RPMI8226 (cell line): ENCODE measurements at regions not wholly inside any gene's neighbourhood (a gene's known extent, or its start where the extent isn't known, plus 50 kb on each side); places are given as distances from the start of the nearest gene placed in this dataset.

ENCODE experiments used
- DNase-seq: peaks from one replicate; pipeline ENCODE4 v3.0.0-alpha.2; 2015

GRCh38 chr11:13874597-13874996, 87.9 kb upstream of the SPON1 start:
- DNase-seq: no peak

DNA sequence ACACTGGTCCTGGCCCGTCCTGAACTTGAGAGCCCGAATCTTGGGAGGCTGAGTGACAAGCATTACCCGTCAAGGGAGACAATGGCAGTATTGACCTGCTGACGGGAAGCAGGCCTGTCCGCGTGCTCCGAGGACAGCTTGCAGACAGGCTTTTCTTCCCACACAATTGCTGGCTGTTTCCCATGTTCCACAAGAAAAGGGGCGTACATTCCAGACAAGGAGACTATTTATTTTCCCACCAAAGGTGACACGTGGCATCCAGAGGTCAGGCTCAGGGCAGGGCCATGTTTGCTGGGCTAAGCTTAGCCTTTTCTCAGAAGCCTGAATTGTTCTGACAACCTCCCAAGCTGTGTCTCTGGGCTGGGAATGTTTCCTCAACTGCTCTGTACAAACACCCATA, 86.9 kb upstream of the SPON1 start:
- DNase-seq: no peak

DNA sequence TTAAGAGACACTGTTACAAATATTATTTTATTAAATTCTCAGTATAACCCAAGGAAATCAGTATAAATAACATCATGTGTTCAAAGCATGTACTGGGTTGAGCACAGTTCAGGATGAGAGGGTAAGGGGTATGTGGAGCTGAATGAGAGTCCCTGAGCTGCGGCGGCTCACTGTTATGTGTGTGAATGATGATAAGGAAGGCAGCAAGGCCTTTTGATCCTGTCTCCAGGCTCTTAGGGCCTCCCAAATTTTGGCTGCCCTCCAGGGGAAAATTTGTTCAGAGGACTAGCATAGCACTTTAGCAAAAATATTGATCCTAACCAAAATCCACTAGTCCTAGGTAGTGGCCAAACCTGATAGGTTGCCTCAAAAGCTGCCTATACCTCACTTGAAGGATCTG, 86.1 kb upstream of the SPON1 start:
- DNase-seq: no peak

DNA sequence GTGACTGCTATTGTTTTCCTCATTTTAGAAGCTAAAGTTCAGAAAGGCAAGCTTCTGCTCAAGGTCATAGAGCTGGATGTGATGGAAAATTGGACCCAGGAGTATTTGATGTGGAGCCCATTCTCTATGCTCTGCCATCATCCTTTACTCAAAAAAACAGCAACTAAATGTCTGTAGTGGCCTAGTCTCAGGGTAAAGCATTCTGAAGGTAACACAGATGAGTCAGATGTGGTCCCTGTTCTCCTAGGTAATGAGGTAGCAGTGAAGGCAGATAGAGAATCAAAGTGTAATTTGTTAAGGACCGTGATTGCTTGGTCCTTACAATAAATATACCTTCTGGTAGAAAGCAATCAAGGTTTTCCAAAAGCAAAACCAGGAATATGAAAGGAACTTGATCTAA, 84.4 kb upstream of the SPON1 start:
- no peak for DNase-seq

DNA sequence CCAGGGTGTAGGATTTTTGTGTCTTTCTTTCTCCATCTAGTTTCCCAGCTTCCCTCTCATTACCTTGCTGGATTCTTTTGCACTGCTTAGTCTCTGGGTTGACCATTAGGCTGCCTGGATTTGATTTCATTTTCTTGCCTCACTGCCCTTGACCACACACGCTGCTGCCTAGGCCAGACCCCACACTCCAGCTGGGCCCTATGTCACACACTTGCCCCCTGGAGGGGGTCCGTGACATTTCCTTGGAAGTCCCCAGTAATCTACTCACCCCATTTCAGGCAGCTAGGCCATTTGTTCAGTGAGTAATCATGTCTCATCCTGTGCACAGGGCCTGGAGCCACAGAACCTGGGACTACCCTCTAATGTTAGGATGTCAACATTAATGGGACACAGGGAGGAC, 81.9 kb upstream of the SPON1 start:
- no peak for DNase-seq

- DNase-seq: no peak
Observed at GRCh38 chr11:13881226-13881905, 81.2 kb upstream of the SPON1 start.

DNA sequence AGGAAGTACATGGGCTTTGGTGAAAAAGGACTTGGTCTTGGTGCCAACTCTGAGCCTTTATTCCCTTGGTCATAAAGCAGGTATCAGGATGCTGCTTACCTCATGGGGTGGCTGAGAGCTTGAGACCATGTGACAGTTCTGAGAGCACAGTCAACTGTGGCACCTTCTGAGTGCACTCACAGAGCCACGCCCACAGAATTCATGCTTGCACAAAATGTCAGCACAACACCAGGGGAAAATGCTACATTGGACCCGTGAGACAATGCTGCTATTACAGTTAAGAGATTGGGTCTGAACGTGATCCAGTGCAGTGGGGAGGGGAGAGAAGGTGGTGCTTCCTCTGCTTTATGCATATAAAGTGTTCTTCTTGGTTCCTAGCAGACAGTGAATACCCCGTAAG, 79.5 kb upstream of the SPON1 start:
- DNase-seq: peak; percentile 11

DNA sequence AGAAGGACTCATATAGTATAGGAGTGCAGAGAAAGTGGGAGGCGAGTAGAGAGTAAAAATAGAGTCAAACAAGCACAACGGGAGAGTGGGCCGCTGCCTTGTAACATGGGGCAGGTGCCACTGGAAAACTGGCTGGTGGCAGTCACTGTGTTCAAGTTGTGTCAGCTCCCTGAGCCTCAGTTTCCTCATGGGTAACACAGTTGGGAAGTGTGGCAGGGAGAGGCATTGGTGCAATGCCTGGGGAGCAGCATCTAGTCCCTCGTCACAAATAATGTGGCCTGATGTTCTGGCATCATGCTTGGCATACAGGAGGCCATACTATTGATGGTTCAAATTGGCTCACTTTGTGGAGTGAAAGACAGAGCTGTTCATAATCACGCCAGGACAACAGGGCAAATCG, 78.9 kb upstream of the SPON1 start:
- DNase-seq: no peak

- DNase-seq: no peak
Observed at GRCh38 chr11:13884158-13884799, 78.2 kb upstream of the SPON1 start.

DNA sequence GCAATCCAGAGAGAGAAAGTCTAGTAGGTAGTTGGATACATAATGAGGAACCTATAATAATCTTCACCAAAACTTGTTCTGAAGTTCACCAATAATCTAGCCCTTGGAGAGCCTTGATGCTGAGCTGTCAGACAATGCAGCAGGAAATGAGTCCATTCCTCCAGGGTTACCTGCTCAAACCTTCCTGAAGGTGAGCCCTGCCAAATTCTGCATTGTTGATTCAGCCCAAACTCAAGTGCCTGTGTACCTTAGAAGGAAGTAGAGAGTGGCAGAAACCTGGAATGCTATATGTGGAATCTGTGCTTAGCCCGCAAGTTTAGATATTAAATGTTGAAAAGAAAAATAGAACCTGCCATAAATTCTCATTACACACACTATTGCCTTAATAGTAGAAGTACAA, 77.4 kb upstream of the SPON1 start:
- no peak for DNase-seq

GRCh38 chr11:13889552-13890249, 72.8 kb upstream of the SPON1 start:
- peak; percentile 9 for DNase-seq

DNA sequence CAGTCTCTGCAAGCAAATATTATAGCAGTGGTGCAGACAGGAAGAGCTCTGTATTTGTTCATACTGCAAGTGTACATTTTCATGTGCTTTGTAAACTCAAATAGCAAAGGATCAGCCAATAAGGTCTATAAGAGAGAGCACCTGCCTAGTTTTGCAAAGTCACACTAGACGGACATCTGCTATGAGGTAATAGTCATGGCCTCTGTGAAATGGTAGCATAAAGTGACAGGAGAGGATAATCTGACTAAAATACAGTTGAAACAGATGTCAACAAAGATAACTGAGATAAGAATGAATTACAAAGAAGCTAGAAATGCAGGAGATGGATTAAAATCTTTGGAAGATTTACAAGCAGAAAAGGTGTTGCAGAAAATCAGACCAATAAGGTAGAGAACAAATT, 70.6 kb upstream of the SPON1 start:
- no peak for DNase-seq

DNA sequence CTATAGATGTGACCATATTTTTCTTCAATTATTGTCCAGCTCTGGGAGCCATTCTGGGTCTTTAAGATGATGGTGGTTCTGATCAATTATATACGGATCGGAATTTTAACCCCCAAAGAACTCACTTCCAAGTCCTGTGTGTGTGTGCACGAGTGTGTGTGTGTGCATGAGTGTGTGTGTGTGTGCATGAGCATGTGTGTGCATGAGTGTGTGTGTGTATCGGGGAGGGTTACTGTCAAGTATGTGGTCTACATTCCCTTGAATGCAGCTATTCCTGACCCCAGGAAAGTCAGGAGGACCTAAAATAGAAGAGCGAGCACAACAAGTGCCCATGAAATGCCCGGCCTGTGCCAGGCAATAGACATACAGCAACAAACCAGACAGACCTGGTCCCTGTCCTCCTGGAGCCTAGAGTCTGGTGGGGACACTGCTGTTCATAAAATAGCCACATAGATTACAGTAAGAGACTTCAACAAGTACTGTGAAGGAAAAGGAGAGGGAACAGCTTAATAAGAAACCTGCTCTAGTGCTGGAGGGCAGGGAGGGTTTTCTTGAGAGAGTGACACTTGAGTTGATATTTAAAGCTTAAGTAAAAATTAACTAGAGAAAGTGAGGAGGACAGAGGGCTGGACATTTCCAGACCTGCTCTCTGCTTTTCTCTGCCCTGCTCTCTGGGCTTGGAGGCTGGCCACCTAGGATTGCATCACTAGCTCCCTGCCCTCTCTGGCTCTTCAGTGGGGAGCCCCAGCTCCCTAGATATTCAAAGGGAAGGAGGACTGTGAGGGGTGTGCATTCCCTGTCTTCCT, 66.1 kb upstream of the SPON1 start:
- DNase-seq: no peak

GRCh38 chr11:13896981-13897353, 65.6 kb upstream of the SPON1 start:
- no peak for DNase-seq

GRCh38 chr11:13897646-13898276, 64.8 kb upstream of the SPON1 start:
- DNase-seq: no peak

- DNase-seq: no peak
Observed at GRCh38 chr11:13899603-13900002, 62.9 kb upstream of the SPON1 start.

- no peak for DNase-seq
Observed at GRCh38 chr11:13902523-13902922, 60.0 kb upstream of the SPON1 start.

DNA sequence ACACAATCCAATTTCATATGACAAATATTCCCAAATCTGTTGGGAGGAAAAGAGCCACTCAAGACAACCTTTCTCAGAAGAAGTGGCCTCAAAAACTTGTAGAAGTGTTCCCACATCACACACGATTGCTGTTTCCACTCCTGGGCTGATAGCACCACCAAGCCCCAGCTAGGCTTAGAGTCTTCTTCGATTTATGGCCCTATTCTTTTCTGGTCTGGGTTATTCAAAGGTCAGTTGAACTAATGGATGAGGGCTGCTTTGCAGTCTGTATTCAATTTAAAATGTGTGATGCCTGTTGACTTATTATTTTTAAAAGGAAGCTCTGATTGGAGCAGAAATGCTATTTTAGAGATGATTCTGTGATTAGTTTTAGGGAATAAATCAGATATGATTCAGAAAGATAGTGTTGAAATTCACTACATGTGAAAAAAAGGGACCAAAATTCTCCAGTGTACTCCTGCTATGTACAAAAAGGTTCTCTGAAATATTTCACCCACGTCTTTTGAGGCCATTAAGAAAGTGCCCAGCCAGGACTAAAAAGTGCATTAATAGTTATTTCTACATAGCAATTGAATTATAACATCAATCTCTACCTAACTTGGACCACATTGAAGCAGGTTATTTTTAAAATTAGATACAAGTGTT, 57.3 kb upstream of the SPON1 start:
- DNase-seq: no peak

GRCh38 chr11:13907678-13908077, 54.8 kb upstream of the SPON1 start:
- DNase-seq: no peak

DNA sequence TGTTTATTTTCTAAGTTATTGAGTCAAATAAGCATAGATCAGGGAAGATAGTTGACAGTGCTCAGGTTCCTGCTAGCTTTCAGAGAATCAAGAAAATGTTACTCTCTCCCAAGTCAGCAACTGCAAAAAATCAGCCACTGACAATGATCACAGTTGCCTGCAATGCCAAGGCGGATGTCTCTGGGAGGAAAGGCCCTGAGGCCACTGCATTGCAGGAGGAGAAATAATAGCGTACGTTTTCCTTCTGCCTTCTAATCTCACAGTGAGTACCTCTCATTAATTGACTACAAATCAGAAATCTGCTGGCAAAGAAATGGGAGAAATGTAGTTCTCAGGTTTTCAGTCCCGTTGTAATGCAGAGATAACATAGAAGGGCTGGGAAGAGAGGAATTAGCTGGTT, 54.0 kb upstream of the SPON1 start:
- no peak for DNase-seq
